Dermis blood vessel endothelial cell (primary cell): ENCODE measurements at regions not wholly inside any gene's neighbourhood (a gene's known extent, or its start where the extent isn't known, plus 50 kb on each side); places are given as distances from the start of the nearest gene placed in this dataset.

ENCODE experiments used
- DNase-seq: peaks from one replicate; pipeline ENCODE4 v3.0.0; 2010

- DNase-seq = no peak
Measured at GRCh38 chrX:69303231-69303630, 138.0 kb upstream of the PJA1 start.

- DNase-seq = no peak
Measured at GRCh38 chrX:69299951-69300714, 134.9 kb upstream of the PJA1 start.

- DNase-seq = no peak
Measured at GRCh38 chrX:69299285-69299684, 134.0 kb upstream of the PJA1 start.

GRCh38 chrX:69298466-69299140 is 133.3 kb upstream of the PJA1 start:
- no peak for DNase-seq

- no peak for DNase-seq
Measured at GRCh38 chrX:69297506-69297905, 132.3 kb upstream of the PJA1 start.

GRCh38 chrX:69293776-69294601 is 128.7 kb upstream of the PJA1 start:
- no peak for DNase-seq

- no peak for DNase-seq
Measured at GRCh38 chrX:69291116-69291515, 125.9 kb upstream of the PJA1 start.

GRCh38 chrX:69290292-69290691 is 125.0 kb upstream of the PJA1 start:
- DNase-seq = no peak

GRCh38 chrX:69289793-69290123 is 124.5 kb upstream of the PJA1 start:
- DNase-seq = no peak

GRCh38 chrX:69289046-69289792 is 124.0 kb upstream of the PJA1 start:
- no peak for DNase-seq

GRCh38 chrX:69287095-69287494 is 121.8 kb upstream of the PJA1 start:
- no peak for DNase-seq

GRCh38 chrX:69286565-69286906 is 121.3 kb upstream of the PJA1 start:
- no peak for DNase-seq

- DNase-seq = peak; percentile 45
Measured at GRCh38 chrX:69285881-69286564, 120.8 kb upstream of the PJA1 start.

- no peak for DNase-seq
Measured at GRCh38 chrX:69285401-69285877, 120.2 kb upstream of the PJA1 start.

- no peak for DNase-seq
Measured at GRCh38 chrX:69284491-69284890, 119.2 kb upstream of the PJA1 start.

- no peak for DNase-seq
Measured at GRCh38 chrX:69282893-69283690, 117.8 kb upstream of the PJA1 start.

- no peak for DNase-seq
Measured at GRCh38 chrX:69280933-69281332, 115.7 kb upstream of the PJA1 start.

- no peak for DNase-seq
Measured at GRCh38 chrX:69279234-69279633, 114.0 kb upstream of the PJA1 start.

GRCh38 chrX:69278031-69278687 is 112.9 kb upstream of the PJA1 start:
- DNase-seq = no peak

GRCh38 chrX:69277369-69277990 is 112.2 kb upstream of the PJA1 start:
- DNase-seq = no peak
